Erythroblast (primary cell): ENCODE measurements at regions not wholly inside any gene's neighbourhood (a gene's known extent, or its start where the extent isn't known, plus 50 kb on each side); places are given as distances from the start of the nearest gene placed in this dataset.
"Not testable (repeated sequence)": the region's sequence is repeated elsewhere in the genome, so short reads cannot be mapped to it uniquely, and the experiment has no call there.

Experiments used
- DNase-seq, 2 experiments: peaks; one replicate each; lab custom pipeline; 2025; lab: John Stamatoyannopoulos, UW
- GATA1 ChIP-seq: IDR thresholded peaks from 2 replicates; pipeline ENCODE4 v1.6.1; 2011; ENCODE audit warnings: low read depth, mild to moderate bottlenecking, control low read depth, low read length, moderate library complexity
- POLR2A ChIP-seq: IDR thresholded peaks from 2 replicates; pipeline ENCODE4 v1.6.1; 2011; ENCODE audit warnings: mild to moderate bottlenecking, low read length

GRCh38 chr16:79839466-79840341 is 239.2 kb upstream of the MAF start:
- DNase-seq = no peak
- TF ChIP-seq GATA1 (no peak), POLR2A (no peak)

- no peak for TF ChIP-seq POLR2A
- TF ChIP-seq GATA1 = no peak
- DNase-seq = no peak
Observed at GRCh38 chr16:79838496-79839259, 238.1 kb upstream of the MAF start.

DNA sequence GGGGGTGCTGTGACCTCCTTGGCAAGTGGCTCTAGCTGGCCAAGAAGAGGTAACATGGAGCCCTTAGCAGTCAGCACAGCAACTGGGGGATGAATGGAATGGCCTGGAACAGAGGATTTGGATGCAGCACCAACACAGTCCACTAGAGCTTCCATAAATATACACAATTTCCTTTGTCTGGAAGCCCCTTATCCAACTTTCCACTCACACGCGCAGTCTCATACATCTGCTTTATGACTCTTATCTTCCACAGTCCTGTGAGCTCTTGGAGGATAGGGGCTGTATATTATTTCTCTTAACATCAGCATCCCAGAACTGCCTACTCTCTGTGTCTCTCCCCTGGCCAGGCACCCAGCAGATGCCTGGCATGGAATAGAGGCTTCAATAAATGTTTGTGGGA is 235.6 kb upstream of the MAF start:
- no peak for TF ChIP-seq GATA1
- TF ChIP-seq POLR2A = no peak
- no peak for DNase-seq

- DNase-seq = no peak
- TF ChIP-seq POLR2A (no peak), GATA1 (no peak)
Observed at GRCh38 chr16:79835194-79835593, 234.7 kb upstream of the MAF start.

GRCh38 chr16:79834720-79835119 is 234.2 kb upstream of the MAF start:
- no peak for DNase-seq
- TF ChIP-seq POLR2A (no peak), GATA1 (no peak)

GRCh38 chr16:79834003-79834402 is 233.5 kb upstream of the MAF start:
- not testable (repeated sequence) for DNase-seq

- TF ChIP-seq POLR2A (no peak), GATA1 (no peak)
- DNase-seq = no peak
Observed at GRCh38 chr16:79833559-79833958, 233.0 kb upstream of the MAF start.

- TF ChIP-seq POLR2A (no peak), GATA1 (no peak)
- no peak for DNase-seq
Observed at GRCh38 chr16:79826732-79827475, 226.4 kb upstream of the MAF start.

- TF ChIP-seq GATA1 = no peak
- TF ChIP-seq POLR2A = no peak
Observed at GRCh38 chr16:79825002-79825401, 224.5 kb upstream of the MAF start.

GRCh38 chr16:79823639-79824038 is 223.1 kb upstream of the MAF start:
- TF ChIP-seq POLR2A (no peak), GATA1 (no peak)
- no peak for DNase-seq

More at GRCh38 chr16:79825002-79825401, 224.5 kb upstream of the MAF start:
- no peak for DNase-seq

DNA sequence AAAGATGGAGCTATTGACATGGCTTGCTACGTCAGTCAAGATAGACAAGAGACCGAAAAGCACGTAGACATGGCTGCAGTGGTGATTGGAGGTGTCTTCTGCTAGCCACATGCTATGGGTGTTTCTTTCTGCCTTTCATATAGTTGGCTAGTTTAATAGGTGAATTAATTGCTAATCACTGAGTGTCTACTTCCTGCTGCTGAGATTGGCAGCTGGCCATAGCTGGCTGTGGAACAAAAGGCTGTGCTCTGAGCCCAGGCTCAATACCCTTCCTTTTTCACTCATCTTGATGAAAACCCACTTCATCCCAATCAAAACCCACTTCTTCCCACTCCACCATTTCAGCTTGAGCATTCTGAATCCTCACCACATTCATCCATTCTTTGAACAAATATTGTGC is 221.4 kb upstream of the MAF start:
- TF ChIP-seq GATA1 = no peak
- no peak for TF ChIP-seq POLR2A
- DNase-seq = no peak

- DNase-seq = no peak
- TF ChIP-seq GATA1 = no peak
- TF ChIP-seq POLR2A = no peak
Observed at GRCh38 chr16:79816081-79816497, 215.6 kb upstream of the MAF start.

DNA sequence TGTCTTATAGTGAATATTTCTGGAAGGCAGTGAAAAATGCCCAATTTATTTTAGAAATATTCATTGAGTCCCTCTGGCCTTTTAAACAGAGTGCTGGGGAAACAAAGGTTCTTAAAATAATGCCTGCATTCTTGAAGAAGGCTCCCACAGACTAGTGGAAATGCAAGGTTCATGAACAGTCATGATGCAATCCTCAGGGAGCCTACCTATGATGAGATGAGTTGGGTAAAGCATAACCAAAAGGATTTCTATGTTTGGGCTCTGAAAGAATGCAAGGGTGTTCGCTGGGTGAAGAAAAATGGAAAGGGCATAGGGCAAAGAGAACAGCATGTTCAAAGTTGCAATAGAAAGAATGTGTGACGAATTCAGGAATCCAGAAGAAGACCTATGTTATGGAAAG is 214.5 kb upstream of the MAF start:
- DNase-seq = no peak
- TF ChIP-seq GATA1 = no peak

GRCh38 chr16:79814124-79814523 is 213.6 kb upstream of the MAF start:
- TF ChIP-seq GATA1 = no peak
- no peak for TF ChIP-seq POLR2A
- DNase-seq = no peak
